MM.1S (cell line): ENCODE measurements at regions not wholly inside any gene's neighbourhood (a gene's known extent, or its start where the extent isn't known, plus 50 kb on each side); places are given as distances from the start of the nearest gene placed in this dataset.

Source experiments
- DNase-seq: peaks from one replicate; pipeline ENCODE4 v3.0.0-alpha.2; 2015
- H2AFZ ChIP-seq: fragments of 300-600 bp; sonication (generic); 2 replicates; pipeline ENCODE4 v1.6.0; 2016; ENCODE audit warnings: antibody characterized with exemption, low read length
- H3F3A ChIP-seq: fragments of 300-600 bp; sonication (generic); 2 replicates; pipeline ENCODE4 v1.6.1; 2016; ENCODE audit warnings: mild to moderate bottlenecking, antibody characterized with exemption, low read length, moderate library complexity, mixed read lengths; ENCODE audit not compliant: insufficient read depth
- H3K27ac ChIP-seq: fragments of 300-600 bp; sonication (generic); 2 replicates; pipeline ENCODE4 v1.5.1; 2016; ENCODE audit warnings: mild to moderate bottlenecking, low read length
- H3K27me3 ChIP-seq: fragments of 300-600 bp; sonication (generic); replicated peaks from 2 replicates; pipeline ENCODE4 v1.6.0; 2016; ENCODE audit warnings: low read length; ENCODE audit not compliant: insufficient read depth
- H3K36me3 ChIP-seq: fragments of 300-600 bp; sonication (generic); replicated peaks from 2 replicates; pipeline ENCODE4 v1.6.1; 2016; ENCODE audit warnings: mild to moderate bottlenecking, low read length, mixed read lengths; ENCODE audit not compliant: insufficient read depth
- H3K4me1 ChIP-seq: fragments of 300-600 bp; sonication (generic); 2 replicates; pipeline ENCODE4 v1.6.1; 2016; ENCODE audit warnings: low read length, mixed read lengths
- H3K4me2 ChIP-seq: fragments of 300-600 bp; sonication (generic); 2 replicates; pipeline ENCODE4 v1.6.0; 2016; ENCODE audit warnings: low read depth, low read length
- H3K4me3 ChIP-seq: fragments of 300-600 bp; sonication (generic); 2 replicates; pipeline ENCODE4 v1.5.1; 2016; ENCODE audit warnings: low read length, mixed read lengths
- H3K79me2 ChIP-seq: fragments of 300-600 bp; sonication (generic); 2 replicates; pipeline ENCODE4 v1.6.1; 2016; ENCODE audit warnings: mixed run types, low read length, mixed read lengths
- H3K9ac ChIP-seq: fragments of 300-600 bp; sonication (generic); 2 replicates; pipeline ENCODE4 v1.6.1; 2016; ENCODE audit warnings: low read length, mixed read lengths
- H3K9me2 ChIP-seq: fragments of 300-600 bp; sonication (generic); replicated peaks from 2 replicates; pipeline ENCODE4 v1.6.1; 2016; ENCODE audit warnings: mild to moderate bottlenecking, low read length, mixed read lengths; ENCODE audit not compliant: insufficient read depth
- H3K9me3 ChIP-seq: fragments of 300-600 bp; sonication (generic); replicated peaks from 2 replicates; pipeline ENCODE4 v1.6.1; 2016; ENCODE audit warnings: mild to moderate bottlenecking, low read length, mixed read lengths; ENCODE audit not compliant: insufficient read depth
- H4K20me1 ChIP-seq: fragments of 300-600 bp; sonication (generic); 2 replicates; pipeline ENCODE4 v1.6.1; 2016; ENCODE audit warnings: mild to moderate bottlenecking, low read length, moderate library complexity, mixed read lengths; ENCODE audit not compliant: insufficient read depth
- CTCF ChIP-seq: fragments of 300-600 bp; sonication (generic); IDR thresholded peaks from 2 replicates; pipeline ENCODE4 v1.5.1; 2016; ENCODE audit warnings: antibody characterized with exemption, low read length, mixed read lengths
- EZH2 ChIP-seq: fragments of 300-600 bp; sonication (generic); optimal IDR thresholded peaks from 2 replicates; pipeline ENCODE3; 2017; ENCODE audit warnings: low read depth, mild to moderate bottlenecking, antibody characterized with exemption, low read length, mixed read lengths
- EZH2phosphoT487 ChIP-seq: fragments of 300-600 bp; sonication (generic); IDR thresholded peaks from 2 replicates; pipeline ENCODE4 v1.6.1; 2018; ENCODE audit warnings: antibody characterized with exemption, low read length

GRCh38 chr2:118710481-118710880, 137.0 kb downstream of the EN1 start:
- Histone ChIP-seq H3K79me2 (no peaks in the 10 kb centered on the region), H3K9me2 (no peaks in the 10 kb centered on the region), H3K36me3 (no peaks in the 10 kb centered on the region), H3K27ac (no peak overlapping the region), H3K27me3 (no peaks in the 10 kb centered on the region), H2AFZ (no peak overlapping the region), H3F3A (no peaks in the 10 kb centered on the region), H3K4me2 (no peak overlapping the region), H4K20me1 (no peaks in the 10 kb centered on the region), H3K9ac (no peak overlapping the region), H3K4me3 (no peak overlapping the region), H3K4me1 (no peaks in the 10 kb centered on the region), H3K9me3 (no peaks in the 10 kb centered on the region)
- DNase-seq, result no peak
- TF ChIP-seq EZH2phosphoT487 (no peak), EZH2 (no peak), CTCF (no peak)

GRCh38 chr2:118709786-118710185, 137.7 kb downstream of the EN1 start:
- Histone ChIP-seq H3K27ac (no peak overlapping the region), H3K4me1 (no peaks in the 10 kb centered on the region), H3K9ac (no peak overlapping the region), H3K4me3 (no peak overlapping the region), H3K9me3 (no peaks in the 10 kb centered on the region), H3K36me3 (no peaks in the 10 kb centered on the region), H3K79me2 (no peaks in the 10 kb centered on the region), H2AFZ (no peak overlapping the region), H3K27me3 (no peaks in the 10 kb centered on the region), H3K4me2 (no peak overlapping the region), H4K20me1 (no peaks in the 10 kb centered on the region), H3F3A (no peaks in the 10 kb centered on the region), H3K9me2 (no peaks in the 10 kb centered on the region)
- no peak for DNase-seq
- TF ChIP-seq EZH2, result no peak
- TF ChIP-seq CTCF, result no peak
- no peak for TF ChIP-seq EZH2phosphoT487

GRCh38 chr2:118706844-118707243, 140.6 kb downstream of the EN1 start:
- TF ChIP-seq EZH2phosphoT487, result no peak
- TF ChIP-seq EZH2, result no peak
- no peak for TF ChIP-seq CTCF
- Histone ChIP-seq H3K27me3 (no peaks in the 10 kb centered on the region), H3K9ac (no peak overlapping the region), H3F3A (no peaks in the 10 kb centered on the region), H3K4me1 (no peaks in the 10 kb centered on the region), H3K27ac (no peak overlapping the region), H3K79me2 (no peaks in the 10 kb centered on the region), H3K4me2 (no peak overlapping the region), H3K36me3 (no peaks in the 10 kb centered on the region), H3K4me3 (no peak overlapping the region), H3K9me2 (no peaks in the 10 kb centered on the region), H4K20me1 (no peaks in the 10 kb centered on the region), H2AFZ (no peak overlapping the region), H3K9me3 (no peaks in the 10 kb centered on the region)
- DNase-seq, result no peak
